MM.1S (cell line): ENCODE measurements at regions not wholly inside any gene's neighbourhood (a gene's known extent, or its start where the extent isn't known, plus 50 kb on each side); places are given as distances from the start of the nearest gene placed in this dataset.

Source experiments
- DNase-seq: peaks from one replicate; pipeline ENCODE4 v3.0.0-alpha.2; 2015
- H2AFZ ChIP-seq: fragments of 300-600 bp; sonication (generic); 2 replicates; pipeline ENCODE4 v1.6.0; 2016; ENCODE audit warnings: antibody characterized with exemption, low read length
- H3F3A ChIP-seq: fragments of 300-600 bp; sonication (generic); 2 replicates; pipeline ENCODE4 v1.6.1; 2016; ENCODE audit warnings: mild to moderate bottlenecking, antibody characterized with exemption, low read length, moderate library complexity, mixed read lengths; ENCODE audit not compliant: insufficient read depth
- H3K27ac ChIP-seq: fragments of 300-600 bp; sonication (generic); 2 replicates; pipeline ENCODE4 v1.5.1; 2016; ENCODE audit warnings: mild to moderate bottlenecking, low read length
- H3K27me3 ChIP-seq: fragments of 300-600 bp; sonication (generic); replicated peaks from 2 replicates; pipeline ENCODE4 v1.6.0; 2016; ENCODE audit warnings: low read length; ENCODE audit not compliant: insufficient read depth
- H3K36me3 ChIP-seq: fragments of 300-600 bp; sonication (generic); replicated peaks from 2 replicates; pipeline ENCODE4 v1.6.1; 2016; ENCODE audit warnings: mild to moderate bottlenecking, low read length, mixed read lengths; ENCODE audit not compliant: insufficient read depth
- H3K4me1 ChIP-seq: fragments of 300-600 bp; sonication (generic); 2 replicates; pipeline ENCODE4 v1.6.1; 2016; ENCODE audit warnings: low read length, mixed read lengths
- H3K4me2 ChIP-seq: fragments of 300-600 bp; sonication (generic); 2 replicates; pipeline ENCODE4 v1.6.0; 2016; ENCODE audit warnings: low read depth, low read length
- H3K4me3 ChIP-seq: fragments of 300-600 bp; sonication (generic); 2 replicates; pipeline ENCODE4 v1.5.1; 2016; ENCODE audit warnings: low read length, mixed read lengths
- H3K79me2 ChIP-seq: fragments of 300-600 bp; sonication (generic); 2 replicates; pipeline ENCODE4 v1.6.1; 2016; ENCODE audit warnings: mixed run types, low read length, mixed read lengths
- H3K9ac ChIP-seq: fragments of 300-600 bp; sonication (generic); 2 replicates; pipeline ENCODE4 v1.6.1; 2016; ENCODE audit warnings: low read length, mixed read lengths
- H3K9me2 ChIP-seq: fragments of 300-600 bp; sonication (generic); replicated peaks from 2 replicates; pipeline ENCODE4 v1.6.1; 2016; ENCODE audit warnings: mild to moderate bottlenecking, low read length, mixed read lengths; ENCODE audit not compliant: insufficient read depth
- H3K9me3 ChIP-seq: fragments of 300-600 bp; sonication (generic); replicated peaks from 2 replicates; pipeline ENCODE4 v1.6.1; 2016; ENCODE audit warnings: mild to moderate bottlenecking, low read length, mixed read lengths; ENCODE audit not compliant: insufficient read depth
- H4K20me1 ChIP-seq: fragments of 300-600 bp; sonication (generic); 2 replicates; pipeline ENCODE4 v1.6.1; 2016; ENCODE audit warnings: mild to moderate bottlenecking, low read length, moderate library complexity, mixed read lengths; ENCODE audit not compliant: insufficient read depth
- EZH2 ChIP-seq: fragments of 300-600 bp; sonication (generic); optimal IDR thresholded peaks from 2 replicates; pipeline ENCODE3; 2017; ENCODE audit warnings: low read depth, mild to moderate bottlenecking, antibody characterized with exemption, low read length, mixed read lengths
- EZH2phosphoT487 ChIP-seq: fragments of 300-600 bp; sonication (generic); IDR thresholded peaks from 2 replicates; pipeline ENCODE4 v1.6.1; 2018; ENCODE audit warnings: antibody characterized with exemption, low read length
- TF ChIP-seq, protein P1 (sequence below): fragments of 300-600 bp; sonication (generic); IDR thresholded peaks from 2 replicates; pipeline ENCODE4 v1.5.1; 2016; ENCODE audit warnings: antibody characterized with exemption, low read length, mixed read lengths

DNA sequence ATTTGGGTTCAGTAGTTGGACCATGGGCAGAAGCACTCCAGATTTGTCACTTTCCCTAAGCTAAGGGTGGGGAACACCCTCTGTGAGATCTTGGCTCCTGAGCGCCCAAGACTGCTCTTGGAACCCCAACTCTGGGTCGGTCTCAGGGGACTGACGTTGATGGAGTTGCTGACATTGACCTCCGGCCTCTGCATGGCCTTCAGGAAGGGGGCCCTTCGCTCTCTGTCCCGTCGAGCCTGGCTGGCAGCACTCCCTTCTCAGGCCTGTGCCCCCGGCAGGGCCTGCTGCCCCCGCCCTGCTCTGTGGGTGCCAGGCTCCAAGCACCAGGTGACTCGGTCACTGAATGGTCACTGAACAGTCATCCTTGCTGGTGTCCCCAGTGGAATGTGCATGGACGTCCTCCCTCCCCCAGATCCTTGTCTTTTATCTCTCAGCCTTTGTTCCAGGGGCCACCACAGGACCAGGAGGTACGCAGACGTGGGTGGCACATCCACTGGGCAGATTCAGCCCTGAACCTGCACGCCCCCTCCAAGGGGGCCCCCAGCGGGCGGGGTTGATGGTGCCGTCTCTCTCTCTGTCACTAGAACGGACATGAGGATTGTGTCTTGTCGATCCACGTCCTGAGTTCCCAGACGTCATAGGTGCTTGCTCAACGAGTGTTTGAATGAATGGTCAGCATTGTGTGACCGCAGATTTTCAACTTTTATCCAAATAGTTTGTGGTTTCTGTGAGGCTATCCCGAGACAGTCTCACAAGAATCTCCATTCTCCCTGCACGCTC, 314.5 kb downstream of the SEC14L1 start:
- Histone ChIP-seq H3K4me3 (no peak overlapping the region), H3K9me2 (no peaks in the 10 kb centered on the region), H3K27me3 (no peaks in the 10 kb centered on the region), H2AFZ (no peak overlapping the region), H3F3A (no peaks in the 10 kb centered on the region), H3K79me2 (peaks cover 95% of the 10 kb centered on the region), H3K4me2 (no peak overlapping the region), H3K27ac (no peak overlapping the region), H3K9ac (no peak overlapping the region), H3K36me3 (no peaks in the 10 kb centered on the region), H3K9me3 (no peaks in the 10 kb centered on the region), H4K20me1 (no peaks in the 10 kb centered on the region), H3K4me1 (no peaks in the 10 kb centered on the region)
- no peak for TF ChIP-seq EZH2phosphoT487
- TF ChIP-seq, protein P1, sequence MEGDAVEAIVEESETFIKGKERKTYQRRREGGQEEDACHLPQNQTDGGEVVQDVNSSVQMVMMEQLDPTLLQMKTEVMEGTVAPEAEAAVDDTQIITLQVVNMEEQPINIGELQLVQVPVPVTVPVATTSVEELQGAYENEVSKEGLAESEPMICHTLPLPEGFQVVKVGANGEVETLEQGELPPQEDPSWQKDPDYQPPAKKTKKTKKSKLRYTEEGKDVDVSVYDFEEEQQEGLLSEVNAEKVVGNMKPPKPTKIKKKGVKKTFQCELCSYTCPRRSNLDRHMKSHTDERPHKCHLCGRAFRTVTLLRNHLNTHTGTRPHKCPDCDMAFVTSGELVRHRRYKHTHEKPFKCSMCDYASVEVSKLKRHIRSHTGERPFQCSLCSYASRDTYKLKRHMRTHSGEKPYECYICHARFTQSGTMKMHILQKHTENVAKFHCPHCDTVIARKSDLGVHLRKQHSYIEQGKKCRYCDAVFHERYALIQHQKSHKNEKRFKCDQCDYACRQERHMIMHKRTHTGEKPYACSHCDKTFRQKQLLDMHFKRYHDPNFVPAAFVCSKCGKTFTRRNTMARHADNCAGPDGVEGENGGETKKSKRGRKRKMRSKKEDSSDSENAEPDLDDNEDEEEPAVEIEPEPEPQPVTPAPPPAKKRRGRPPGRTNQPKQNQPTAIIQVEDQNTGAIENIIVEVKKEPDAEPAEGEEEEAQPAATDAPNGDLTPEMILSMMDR: no peak
- TF ChIP-seq EZH2: no peak
- DNase-seq: no peak

DNA sequence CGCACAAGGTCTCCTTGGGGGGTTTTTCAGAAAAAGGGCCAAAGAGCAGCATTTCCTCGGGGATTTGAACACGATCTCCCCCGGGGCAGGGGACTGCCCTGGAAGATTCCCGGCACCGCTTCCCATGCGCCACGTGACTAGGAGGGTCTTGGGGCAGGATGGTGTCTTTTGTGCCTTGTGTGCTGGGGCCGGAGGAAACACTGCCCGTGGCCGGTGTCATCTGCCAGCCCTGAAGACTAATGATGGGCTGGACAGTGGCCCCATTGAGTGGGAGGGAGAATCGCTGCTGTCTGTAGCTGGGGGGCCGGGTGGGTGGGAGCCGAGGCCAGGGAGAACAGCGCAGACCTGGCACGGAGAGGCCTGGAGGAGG, 315.1 kb downstream of the SEC14L1 start:
- H3K27ac ChIP-seq: no peak overlapping the region
- no peaks in the 10 kb centered on the region for H3K9me3 ChIP-seq
- no peaks in the 10 kb centered on the region for H4K20me1 ChIP-seq
- no peak for DNase-seq
- H3K4me2 ChIP-seq: no peak overlapping the region
- H3K27me3 ChIP-seq: no peaks in the 10 kb centered on the region
- no peak overlapping the region for H2AFZ ChIP-seq
- no peak overlapping the region for H3K4me3 ChIP-seq
- TF ChIP-seq, protein P1: no peak
- TF ChIP-seq EZH2phosphoT487: no peak
- no peak for TF ChIP-seq EZH2
- H3K9me2 ChIP-seq: no peaks in the 10 kb centered on the region
- no peaks in the 10 kb centered on the region for H3K4me1 ChIP-seq
- H3K36me3 ChIP-seq: no peaks in the 10 kb centered on the region
- H3K79me2 ChIP-seq: peaks cover 95% of the 10 kb centered on the region
- no peak overlapping the region for H3K9ac ChIP-seq
- H3F3A ChIP-seq: no peaks in the 10 kb centered on the region

DNA sequence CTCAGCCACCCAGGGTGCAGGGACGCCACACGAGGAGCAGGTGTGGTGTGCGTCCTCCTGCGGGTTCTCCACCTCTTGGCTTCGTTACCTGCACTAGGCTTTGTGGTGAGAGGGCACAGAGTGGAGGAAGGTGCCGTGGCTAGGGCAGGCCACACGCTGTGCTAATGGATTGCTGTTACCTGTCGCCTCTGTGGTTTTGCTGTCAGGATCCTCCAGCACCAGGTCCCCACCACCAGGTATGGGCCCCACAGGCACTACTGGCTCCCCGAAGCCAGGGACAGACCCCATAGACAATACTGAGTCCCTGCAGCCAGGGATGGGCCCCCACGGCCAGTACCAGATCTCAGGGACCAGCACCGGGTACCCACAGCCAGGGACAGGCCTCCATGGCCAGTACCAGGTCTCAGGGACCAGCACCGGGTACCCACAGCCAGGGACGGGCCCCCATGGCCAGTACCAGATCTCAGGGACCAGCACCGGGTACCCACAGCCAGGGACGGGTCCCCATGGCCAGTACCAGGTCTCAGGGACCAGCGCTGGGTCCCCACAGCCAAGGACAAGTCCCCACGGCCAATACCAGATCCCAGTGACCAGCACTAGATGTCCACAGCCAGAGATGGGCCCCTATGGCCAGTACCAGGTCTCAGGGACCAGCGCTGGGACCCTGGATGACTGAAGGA, 315.6 kb downstream of the SEC14L1 start:
- H3K4me2 ChIP-seq: no peak overlapping the region
- no peak overlapping the region for H3K9ac ChIP-seq
- no peak overlapping the region for H3K4me3 ChIP-seq
- no peaks in the 10 kb centered on the region for H3K36me3 ChIP-seq
- H2AFZ ChIP-seq: no peak overlapping the region
- DNase-seq: no peak
- no peaks in the 10 kb centered on the region for H3K9me3 ChIP-seq
- H3K9me2 ChIP-seq: no peaks in the 10 kb centered on the region
- H4K20me1 ChIP-seq: no peaks in the 10 kb centered on the region
- no peaks in the 10 kb centered on the region for H3F3A ChIP-seq
- no peak for TF ChIP-seq EZH2
- TF ChIP-seq, protein P1: no peak
- no peaks in the 10 kb centered on the region for H3K27me3 ChIP-seq
- H3K79me2 ChIP-seq: peaks cover 92% of the 10 kb centered on the region
- H3K4me1 ChIP-seq: no peaks in the 10 kb centered on the region
- no peak overlapping the region for H3K27ac ChIP-seq
